PC-3 (cell line): ENCODE measurements at regions not wholly inside any gene's neighbourhood (a gene's known extent, or its start where the extent isn't known, plus 50 kb on each side); places are given as distances from the start of the nearest gene placed in this dataset.

ENCODE experiments used
- ATAC-seq: fragments of 200-7000 bp; cut with Tn5 transposase; 2 replicates; pipeline ENCODE4 v1.9.1; 2020; ENCODE audit warnings: mild to moderate bottlenecking, moderate library complexity
- BruUV-seq: library from RNA; stranded (reverse); fragments of 400-500 nt; replicated peaks from 2 replicates; lab custom pipeline; 2021; lab: Mats Ljungman, UMichigan
- CTCF ChIA-PET: fragments of 300-600 bp; sonication (Branson Sonifier 250); formaldehyde crosslinking; loops from one replicate; lab custom pipeline; 2022; ENCODE audit warnings: antibody characterized with exemption; lab: Charles Lee
- POLR2A ChIA-PET: fragments of 300-600 bp; sonication (Branson Sonifier 250); formaldehyde crosslinking; loops from one replicate; lab custom pipeline; 2022; ENCODE audit warnings: antibody characterized with exemption; ENCODE audit not compliant: unreplicated experiment; lab: Charles Lee
- DNase-seq: peaks from one replicate; pipeline ENCODE4 v3.0.0-alpha.2; 2015
- H2AFZ ChIP-seq: fragments of 300-600 bp; sonication (generic); 2 replicates; pipeline ENCODE4 v1.6.0; 2016; ENCODE audit warnings: antibody characterized with exemption, low read length
- H3F3A ChIP-seq: fragments of 300-600 bp; sonication (generic); one replicate; pipeline ENCODE4 v1.6.0; 2017; ENCODE audit warnings: antibody characterized with exemption, low read length, control low read depth, mild to moderate bottlenecking; ENCODE audit not compliant: unreplicated experiment
- H3K27ac ChIP-seq: fragments of 300-600 bp; sonication (generic); 2 replicates; pipeline ENCODE4 v1.5.1; 2016; ENCODE audit warnings: mild to moderate bottlenecking, low read length
- H3K27me3 ChIP-seq: fragments of 300-600 bp; sonication (generic); 2 replicates; pipeline ENCODE4 v1.6.1; 2016; ENCODE audit warnings: low read length, mixed read lengths
- H3K36me3 ChIP-seq: fragments of 300-600 bp; sonication (generic); 2 replicates; pipeline ENCODE4 v1.6.1; 2016; ENCODE audit warnings: low read depth, mixed run types, low read length, mixed read lengths
- H3K4me1 ChIP-seq: fragments of 300-600 bp; sonication (generic); 2 replicates; pipeline ENCODE4 v1.5.1; 2016; ENCODE audit warnings: low read length; ENCODE audit not compliant: insufficient read depth
- H3K4me2 ChIP-seq: fragments of 300-600 bp; sonication (generic); 2 replicates; pipeline ENCODE4 v1.6.0; 2016; ENCODE audit warnings: low read length
- H3K4me3 ChIP-seq: fragments of 300-600 bp; sonication (generic); 2 replicates; pipeline ENCODE4 v1.5.1; 2016; ENCODE audit warnings: mild to moderate bottlenecking, low read length, mixed read lengths
- H3K79me2 ChIP-seq: fragments of 300-600 bp; sonication (generic); 2 replicates; pipeline ENCODE4 v1.6.1; 2017; ENCODE audit warnings: low read length, mixed read lengths
- H3K9ac ChIP-seq: fragments of 300-600 bp; sonication (generic); 2 replicates; pipeline ENCODE4 v1.6.0; 2016; ENCODE audit warnings: mild to moderate bottlenecking, low read length
- H3K9me2 ChIP-seq: fragments of 300-600 bp; sonication (generic); replicated peaks from 2 replicates; pipeline ENCODE4 v1.6.1; 2016; ENCODE audit warnings: mixed run types, low read length, mixed read lengths
- H3K9me3 ChIP-seq: fragments of 300-600 bp; sonication (generic); 2 replicates; pipeline ENCODE4 v1.6.1; 2016; ENCODE audit warnings: low read length, mixed read lengths
- H4K20me1 ChIP-seq: fragments of 300-600 bp; sonication (generic); 2 replicates; pipeline ENCODE4 v1.6.1; 2016; ENCODE audit warnings: low read length, mixed read lengths
- EZH2 ChIP-seq: fragments of 300-600 bp; sonication (generic); IDR thresholded peaks from one replicate; pipeline ENCODE4 v1.6.1; 2017; ENCODE audit warnings: antibody characterized with exemption, mild to moderate bottlenecking, low read length; ENCODE audit not compliant: unreplicated experiment
- EZH2phosphoT487 ChIP-seq: fragments of 300-600 bp; sonication (generic); IDR thresholded peaks from 2 replicates; pipeline ENCODE4 v1.6.1; 2018; ENCODE audit warnings: mild to moderate bottlenecking, antibody characterized with exemption, low read length, borderline replicate concordance
- intact Hi-C: fragments of 100-400 bp; cut with micrococcal nuclease; formaldehyde crosslinking; loops from 2 replicates; pipeline ENCODE4 v1.9.0; 2023
- TF ChIP-seq, protein P1 (sequence below): fragments of 300-600 bp; sonication (generic); conservative IDR thresholded peaks from 2 replicates; pipeline ENCODE4 v1.5.1; 2017; ENCODE audit warnings: antibody characterized with exemption, low read depth, mild to moderate bottlenecking, low read length

DNA sequence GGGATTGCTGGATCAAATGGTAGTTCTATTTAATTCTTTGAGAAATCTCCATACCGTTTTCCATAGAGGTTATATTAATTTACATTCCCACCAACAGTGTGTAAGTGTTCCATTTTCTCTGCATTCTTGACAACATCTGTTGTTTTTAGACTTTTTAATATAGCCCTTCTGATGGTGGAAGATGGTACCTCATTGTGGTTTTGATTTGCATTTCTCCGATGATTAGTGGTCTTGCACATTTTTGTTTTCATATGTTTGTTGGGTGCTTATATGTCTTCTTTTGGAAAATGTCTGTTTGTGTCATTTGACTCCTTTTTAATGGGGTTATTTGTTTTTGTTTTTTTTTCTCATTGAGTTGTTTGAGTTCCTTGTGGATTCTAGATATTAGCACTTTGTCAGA, 75.3 kb upstream of the PUDP start:
- Histone ChIP-seq H3K27me3 (no peaks in the 10 kb centered on the region), H3K9ac (no peak overlapping the region), H4K20me1 (no peaks in the 10 kb centered on the region), H3K27ac (no peak overlapping the region), H3K9me2 (no peaks in the 10 kb centered on the region), H3K36me3 (no peaks in the 10 kb centered on the region), H3F3A (no peaks in the 10 kb centered on the region), H3K4me3 (no peak overlapping the region), H3K4me2 (no peak overlapping the region), H3K9me3 (no peaks in the 10 kb centered on the region), H3K4me1 (no peaks in the 10 kb centered on the region), H3K79me2 (no peaks in the 10 kb centered on the region), H2AFZ (no peak overlapping the region)
- DNase-seq, result no peak
- ATAC-seq, result no peak
- TF ChIP-seq EZH2phosphoT487 (no peak), EZH2 (no peak)
- TF ChIP-seq, protein P1, sequence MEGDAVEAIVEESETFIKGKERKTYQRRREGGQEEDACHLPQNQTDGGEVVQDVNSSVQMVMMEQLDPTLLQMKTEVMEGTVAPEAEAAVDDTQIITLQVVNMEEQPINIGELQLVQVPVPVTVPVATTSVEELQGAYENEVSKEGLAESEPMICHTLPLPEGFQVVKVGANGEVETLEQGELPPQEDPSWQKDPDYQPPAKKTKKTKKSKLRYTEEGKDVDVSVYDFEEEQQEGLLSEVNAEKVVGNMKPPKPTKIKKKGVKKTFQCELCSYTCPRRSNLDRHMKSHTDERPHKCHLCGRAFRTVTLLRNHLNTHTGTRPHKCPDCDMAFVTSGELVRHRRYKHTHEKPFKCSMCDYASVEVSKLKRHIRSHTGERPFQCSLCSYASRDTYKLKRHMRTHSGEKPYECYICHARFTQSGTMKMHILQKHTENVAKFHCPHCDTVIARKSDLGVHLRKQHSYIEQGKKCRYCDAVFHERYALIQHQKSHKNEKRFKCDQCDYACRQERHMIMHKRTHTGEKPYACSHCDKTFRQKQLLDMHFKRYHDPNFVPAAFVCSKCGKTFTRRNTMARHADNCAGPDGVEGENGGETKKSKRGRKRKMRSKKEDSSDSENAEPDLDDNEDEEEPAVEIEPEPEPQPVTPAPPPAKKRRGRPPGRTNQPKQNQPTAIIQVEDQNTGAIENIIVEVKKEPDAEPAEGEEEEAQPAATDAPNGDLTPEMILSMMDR, result no peak
- CTCF ChIA-PET, result no interaction called here
- intact Hi-C loops, result no loop called here
- BruUV-seq, result no TSS peak
- POLR2A ChIA-PET, result no interaction called here

DNA sequence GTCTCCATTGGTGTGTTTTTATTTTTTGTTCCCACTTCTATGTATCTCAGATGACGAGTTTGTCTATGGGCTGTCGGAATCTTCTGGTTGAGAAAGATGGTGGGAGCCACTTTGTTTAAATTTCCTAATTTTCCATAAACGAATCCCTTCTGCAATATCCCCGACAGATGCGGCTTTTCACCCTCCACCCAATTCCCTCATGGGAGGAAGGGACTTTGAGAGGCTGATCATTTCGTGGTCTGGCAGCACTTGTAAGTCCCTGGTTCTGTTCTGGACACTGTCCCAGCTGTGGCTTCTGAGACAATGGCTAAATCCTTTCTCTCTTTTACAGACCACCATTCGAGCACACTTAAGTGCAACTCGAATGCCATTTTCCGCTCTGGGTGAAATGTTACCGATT, 72.2 kb upstream of the PUDP start:
- Histone ChIP-seq H4K20me1 (no peaks in the 10 kb centered on the region), H3K4me1 (no peaks in the 10 kb centered on the region), H3K27me3 (no peaks in the 10 kb centered on the region), H3K27ac (no peak overlapping the region), H3F3A (no peaks in the 10 kb centered on the region), H2AFZ (no peak overlapping the region), H3K9ac (no peak overlapping the region), H3K36me3 (no peaks in the 10 kb centered on the region), H3K9me2 (no peaks in the 10 kb centered on the region), H3K4me2 (no peak overlapping the region), H3K9me3 (no peaks in the 10 kb centered on the region), H3K4me3 (no peak overlapping the region), H3K79me2 (no peaks in the 10 kb centered on the region)
- CTCF ChIA-PET, result interaction anchor here (0.6 kb wide), 1 partner anchor 1191 kb away, joined by 3 read pairs; no protein-coding TSS in a partner anchor
- BruUV-seq, result no TSS peak
- POLR2A ChIA-PET, result no interaction called here
- intact Hi-C loops, result no loop called here
- ATAC-seq (no peak), DNase-seq (no peak)
- no peak for TF ChIP-seq EZH2

DNA sequence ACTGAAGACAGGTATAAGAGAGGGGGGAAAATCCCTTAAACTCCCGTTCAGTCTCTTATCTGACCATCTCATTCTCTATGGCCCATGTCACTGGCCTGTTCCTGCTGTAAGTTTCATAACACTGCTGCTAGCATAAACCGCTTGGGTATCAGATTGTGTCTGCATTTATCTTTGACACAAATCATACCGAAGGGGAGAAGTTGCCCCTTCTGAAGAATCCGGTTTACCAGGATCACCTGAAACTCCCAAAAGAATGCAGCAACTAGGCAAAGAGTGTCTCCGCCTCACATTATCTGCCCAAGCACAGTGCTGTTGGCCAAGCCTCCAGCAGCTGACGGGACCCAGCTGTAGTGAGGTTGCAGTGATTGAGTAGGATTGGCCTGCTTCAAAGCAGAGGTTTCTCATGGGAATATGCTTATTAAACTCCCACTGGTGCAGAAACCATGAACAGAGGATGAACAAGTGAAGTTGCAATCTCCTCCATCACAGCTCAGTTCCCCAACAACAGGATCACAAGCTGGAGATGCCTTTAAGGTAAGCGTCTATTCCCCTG, 71.3 kb upstream of the PUDP start:
- intact Hi-C loops, result no loop called here
- no peak overlapping the region for H3K4me2 ChIP-seq
- no peaks in the 10 kb centered on the region for H3K9me3 ChIP-seq
- H3K36me3 ChIP-seq, result no peaks in the 10 kb centered on the region
- no peak overlapping the region for H3K27ac ChIP-seq
- H3K9me2 ChIP-seq, result no peaks in the 10 kb centered on the region
- POLR2A ChIA-PET, result no interaction called here
- no peak overlapping the region for H3K9ac ChIP-seq
- ATAC-seq, result no peak
- no peaks in the 10 kb centered on the region; the same call in 1 of the 2 replicates for H3K4me1 ChIP-seq
- no peak overlapping the region for H2AFZ ChIP-seq
- H3K4me3 ChIP-seq, result no peak overlapping the region
- CTCF ChIA-PET, result interaction anchor here (0.6 kb wide), 1 partner anchor 1190 kb away, joined by 3 read pairs; no protein-coding TSS in a partner anchor
- H3K27me3 ChIP-seq, result no peaks in the 10 kb centered on the region
- no TSS peak for BruUV-seq
- no peaks in the 10 kb centered on the region for H3K79me2 ChIP-seq
- H4K20me1 ChIP-seq, result no peaks in the 10 kb centered on the region
- no peak for DNase-seq
- no peaks in the 10 kb centered on the region for H3F3A ChIP-seq
- TF ChIP-seq EZH2phosphoT487 (no peak), EZH2 (no peak)
- TF ChIP-seq, protein P1, result no peak
